Transverse colon (tissue), 4 donors: ENCODE measurements at regions not wholly inside any gene's neighbourhood (a gene's known extent, or its start where the extent isn't known, plus 50 kb on each side); places are given as distances from the start of the nearest gene placed in this dataset.

ENCODE experiments used
- DNase-seq: peaks from one replicate; pipeline ENCODE4 v3.0.0-alpha.2; 2019
- H3K27ac ChIP-seq, 4 donors: fragments of 200-600 bp; sonication (generic); 2 replicates each; pipeline ENCODE4 v1.5.1; 2016 to 2018; ENCODE audit warnings: inconsistent platforms in 4 of 4
- H3K27me3 ChIP-seq: fragments of 200-600 bp; sonication (generic); 2 replicates; pipeline ENCODE4 v1.5.1; 2017; ENCODE audit warnings: inconsistent platforms
- H3K36me3 ChIP-seq, 4 donors: fragments of 200-600 bp; sonication (generic); 2 replicates each; pipeline ENCODE4 v1.5.1; 2017 to 2019; ENCODE audit warnings: inconsistent platforms in 4 of 4
- H3K4me1 ChIP-seq, 4 donors: fragments of 200-600 bp; sonication (generic); 2 replicates each; pipeline ENCODE4 v1.5.1; 2017 to 2020; ENCODE audit warnings: inconsistent platforms in 4 of 4
- H3K4me3 ChIP-seq, 4 donors: fragments of 200-600 bp; sonication (generic); 1 replicate in 1 of 4; 2 replicates in 3 of 4; pipeline versions ENCODE4 v1.5.1 to v1.6.1; 2017 to 2019; ENCODE audit warnings: inconsistent platforms in 4 of 4
- H3K9me3 ChIP-seq, 2 donors: fragments of 200-600 bp; sonication (generic); 2 replicates each; pipeline ENCODE4 v1.5.1; 2017 to 2019; ENCODE audit warnings: inconsistent platforms in 2 of 2
- EP300 ChIP-seq: sonication (generic); formaldehyde crosslinking; IDR thresholded peaks from one replicate; pipeline ENCODE4 v1.6.1; 2017; ENCODE audit warnings: antibody characterized with exemption, low read depth
- POLR2A ChIP-seq: fragments of 450-650 bp; IDR thresholded peaks from one replicate; pipeline ENCODE4 v1.6.1; 2016; ENCODE audit warnings: antibody characterized with exemption, mild to moderate bottlenecking, moderate library complexity
- POLR2AphosphoS5 ChIP-seq, 3 donors: sonication (generic); formaldehyde crosslinking; IDR thresholded peaks; one replicate each; pipeline ENCODE4 v1.6.1; 2016; ENCODE audit warnings: antibody characterized with exemption in 3 of 3
- WGBS, 2 donors: methylation state at CpG; one replicate each; pipeline ENCODE4 v1.1.5; 2018; ENCODE audit warnings: low coverage in 1 of 2; 5-methylcytosine and 5-hydroxymethylcytosine counted together
- in situ Hi-C, 4 donors: fragments of 200-750 bp; cut with MboI; loops; one replicate each; pipeline versions ENCODE4 v1.15.0 to v1.15.1; 2017; ENCODE audit warnings: low sequenced_read_pairs in 3 of 4, low pct_ligation_motif_present in 1 of 4, low pct_unique_long_range_greater_than_20kb in 1 of 4
- intact Hi-C: fragments of 100-400 bp; cut with DNase I; formaldehyde crosslinking; loops from one replicate; pipeline ENCODE4 v1.15.1; 2023; ENCODE audit warnings: low total_unique reads
- TF ChIP-seq, protein P1 (sequence below), 5 experiments: fragments of 200-600 bp in 3 of 5; fragments of 450-650 bp in 2 of 5; sonication (generic) in 3 of 5; IDR thresholded peaks; 1 replicate in 2 of 5; 2 replicates in 3 of 5; pipeline ENCODE4 v1.5.1; 2016 to 2017; ENCODE audit warnings: antibody characterized with exemption in 5 of 5, inconsistent platforms in 3 of 5, mild to moderate bottlenecking in 2 of 5, moderate library complexity in 1 of 5

DNA sequence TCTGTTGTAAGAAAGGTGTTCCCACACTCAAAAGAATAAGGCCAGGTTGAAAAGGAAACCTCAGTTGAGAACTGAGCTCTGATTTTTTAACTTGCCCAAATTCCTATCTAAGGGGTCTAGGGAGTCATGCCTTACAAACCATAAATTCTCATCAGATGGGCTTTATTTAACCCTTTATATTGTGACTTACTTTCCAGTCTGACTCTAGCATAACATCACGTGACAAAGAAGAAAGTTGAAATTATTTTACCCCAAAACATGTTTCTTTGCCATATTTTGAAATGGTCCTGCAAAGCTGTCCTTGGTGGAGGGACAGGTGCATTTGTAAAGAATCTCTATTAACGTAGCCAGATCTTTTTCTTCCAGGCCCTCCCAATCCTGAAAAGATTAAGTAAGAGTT lies 411.7 kb downstream of the GALC start:
- intact Hi-C loops (no loop called here), in situ Hi-C loops (no loop called here)
- DNase-seq, result no peak
- WGBS, 2 donors, result 55 to 67% methylated on average over 2 of the region's 2 CpGs
- H3K36me3 ChIP-seq, result no peaks in the 10 kb centered on the region
- TF ChIP-seq POLR2A (no peak), POLR2AphosphoS5 (IDR thresholded peaks at IDR 0.05) (no peak), EP300 (no peak)
- TF ChIP-seq, protein P1, sequence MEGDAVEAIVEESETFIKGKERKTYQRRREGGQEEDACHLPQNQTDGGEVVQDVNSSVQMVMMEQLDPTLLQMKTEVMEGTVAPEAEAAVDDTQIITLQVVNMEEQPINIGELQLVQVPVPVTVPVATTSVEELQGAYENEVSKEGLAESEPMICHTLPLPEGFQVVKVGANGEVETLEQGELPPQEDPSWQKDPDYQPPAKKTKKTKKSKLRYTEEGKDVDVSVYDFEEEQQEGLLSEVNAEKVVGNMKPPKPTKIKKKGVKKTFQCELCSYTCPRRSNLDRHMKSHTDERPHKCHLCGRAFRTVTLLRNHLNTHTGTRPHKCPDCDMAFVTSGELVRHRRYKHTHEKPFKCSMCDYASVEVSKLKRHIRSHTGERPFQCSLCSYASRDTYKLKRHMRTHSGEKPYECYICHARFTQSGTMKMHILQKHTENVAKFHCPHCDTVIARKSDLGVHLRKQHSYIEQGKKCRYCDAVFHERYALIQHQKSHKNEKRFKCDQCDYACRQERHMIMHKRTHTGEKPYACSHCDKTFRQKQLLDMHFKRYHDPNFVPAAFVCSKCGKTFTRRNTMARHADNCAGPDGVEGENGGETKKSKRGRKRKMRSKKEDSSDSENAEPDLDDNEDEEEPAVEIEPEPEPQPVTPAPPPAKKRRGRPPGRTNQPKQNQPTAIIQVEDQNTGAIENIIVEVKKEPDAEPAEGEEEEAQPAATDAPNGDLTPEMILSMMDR (IDR thresholded peaks at IDR 0.05), result no peak
- H3K9me3 ChIP-seq, result no peaks in the 10 kb centered on the region
- H3K4me1 ChIP-seq, result no peaks in the 10 kb centered on the region
- H3K4me3 ChIP-seq, result no peak overlapping the region
- no peak overlapping the region for H3K27ac ChIP-seq
- H3K27me3 ChIP-seq, result no peaks in the 10 kb centered on the region

DNA sequence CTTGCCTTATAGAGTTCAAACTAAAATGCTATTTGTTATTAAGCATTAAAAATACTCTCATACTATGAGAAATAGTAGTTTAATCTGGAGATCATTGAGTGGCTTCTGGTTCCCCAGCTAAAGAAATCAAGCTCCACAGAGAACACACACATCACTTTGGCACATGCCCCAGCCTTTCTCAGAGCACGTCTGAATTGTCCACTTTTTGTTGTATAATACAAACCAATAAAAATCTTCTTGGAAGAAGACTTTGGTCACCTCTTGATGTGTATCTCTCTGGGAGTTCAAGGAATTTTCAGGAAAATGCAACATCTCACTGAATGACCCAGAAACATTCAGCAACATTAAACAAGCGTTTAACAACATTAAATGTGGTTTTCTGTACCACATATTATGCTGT lies 413.9 kb downstream of the GALC start:
- no peaks in the 10 kb centered on the region for H3K27me3 ChIP-seq
- WGBS, 2 donors, result 42 to 63% methylated on average over 2 of the region's 2 CpGs
- no peak overlapping the region for H3K27ac ChIP-seq
- no peak for TF ChIP-seq POLR2A
- TF ChIP-seq, protein P1 (IDR thresholded peaks at IDR 0.05), result no peak
- no peak for TF ChIP-seq POLR2AphosphoS5 (IDR thresholded peaks at IDR 0.05)
- no peak for TF ChIP-seq EP300
- intact Hi-C loops, result no loop called here
- H3K9me3 ChIP-seq, result no peaks in the 10 kb centered on the region
- H3K4me1 ChIP-seq, result no peaks in the 10 kb centered on the region
- H3K4me3 ChIP-seq, result no peak overlapping the region
- no peak for DNase-seq
- in situ Hi-C loops, result no loop called here
- H3K36me3 ChIP-seq, result no peaks in the 10 kb centered on the region

DNA sequence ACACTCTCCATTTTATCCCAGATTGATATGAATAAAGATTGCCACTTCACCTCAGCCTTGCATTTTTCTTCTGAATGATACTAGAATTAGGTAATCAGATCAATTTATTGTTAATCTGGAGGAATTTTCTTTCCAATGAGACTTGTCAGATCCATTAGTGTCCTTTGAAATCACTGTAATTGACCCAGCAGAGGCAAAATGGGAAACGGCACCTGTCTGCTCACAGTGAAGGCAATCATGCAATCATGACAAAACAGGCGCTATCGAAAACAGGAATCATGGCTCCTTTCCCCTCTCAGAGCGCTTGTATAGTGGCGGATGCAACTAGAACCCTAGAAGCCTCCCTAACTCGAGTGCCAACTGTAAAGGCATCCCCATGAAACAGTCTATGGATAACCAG lies 417.6 kb downstream of the GALC start:
- TF ChIP-seq POLR2AphosphoS5 (IDR thresholded peaks at IDR 0.05), result no peak
- TF ChIP-seq, protein P1 (IDR thresholded peaks at IDR 0.05), result no peak
- no peak for TF ChIP-seq POLR2A
- TF ChIP-seq EP300, result no peak
- H3K27me3 ChIP-seq, result no peaks in the 10 kb centered on the region
- in situ Hi-C loops (no loop called here), intact Hi-C loops (no loop called here)
- no peak overlapping the region for H3K27ac ChIP-seq
- no peaks in the 10 kb centered on the region for H3K36me3 ChIP-seq
- 79 to 100% methylated on average over 2 to 6 of the region's 6 CpGs for WGBS, 2 donors
- no peaks in the 10 kb centered on the region for H3K4me1 ChIP-seq
- no peaks in the 10 kb centered on the region for H3K9me3 ChIP-seq
- DNase-seq, result no peak
- no peak overlapping the region for H3K4me3 ChIP-seq

DNA sequence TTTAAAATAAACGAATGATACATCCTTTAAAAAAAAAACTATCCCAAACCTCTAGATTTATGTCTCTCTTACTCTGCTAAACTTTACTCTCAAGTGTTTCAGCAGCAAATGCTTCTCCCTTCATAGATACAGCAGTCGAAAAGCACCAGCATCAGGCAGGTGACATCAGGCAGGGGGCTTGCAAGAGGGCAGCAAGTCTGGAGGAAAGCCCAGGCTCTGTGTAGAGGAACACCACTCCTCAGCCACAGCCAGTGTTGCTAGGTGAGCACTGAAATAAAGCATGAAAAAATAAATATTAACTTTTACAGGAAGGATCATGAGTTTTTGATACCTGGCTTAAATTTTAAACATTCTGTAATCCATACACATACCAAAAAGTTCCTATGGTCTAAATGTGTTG lies 419.4 kb downstream of the GALC start:
- no peak for TF ChIP-seq POLR2A
- TF ChIP-seq EP300, result no peak
- TF ChIP-seq, protein P1 (IDR thresholded peaks at IDR 0.05), result no peak
- TF ChIP-seq POLR2AphosphoS5 (IDR thresholded peaks at IDR 0.05), result no peak
- Histone ChIP-seq H3K27ac (no peak overlapping the region), H3K9me3 (no peaks in the 10 kb centered on the region), H3K36me3 (no peaks in the 10 kb centered on the region), H3K27me3 (no peaks in the 10 kb centered on the region), H3K4me3 (no peak overlapping the region), H3K4me1 (no peaks in the 10 kb centered on the region)
- in situ Hi-C loops, result no loop called here
- DNase-seq, result no peak
- intact Hi-C loops, result no loop called here
- 59 to 63% methylated on average over 2 of the region's 2 CpGs for WGBS, 2 donors
